Rectal smooth muscle tissue (tissue), 1 donor: ENCODE measurements at regions not wholly inside any gene's neighbourhood (a gene's known extent, or its start where the extent isn't known, plus 50 kb on each side); places are given as distances from the start of the nearest gene placed in this dataset.

Experiments
- H3K27ac ChIP-seq: one replicate; pipeline ENCODE4 v1.7.0; 2013; ENCODE audit warnings: low read depth, low read length, inconsistent platforms
- H3K27me3 ChIP-seq: one replicate; pipeline ENCODE4 v1.7.0; 2013; ENCODE audit warnings: low read length; ENCODE audit not compliant: control insufficient read depth, insufficient read depth
- H3K36me3 ChIP-seq: one replicate; pipeline ENCODE4 v1.7.0; 2013; ENCODE audit warnings: low read length; ENCODE audit not compliant: control insufficient read depth, insufficient read depth
- H3K4me1 ChIP-seq: one replicate; pipeline ENCODE4 v1.7.0; 2013; ENCODE audit warnings: low read length; ENCODE audit not compliant: control insufficient read depth, insufficient read depth
- H3K4me3 ChIP-seq: one replicate; pipeline ENCODE4 v1.7.0; 2013; ENCODE audit warnings: low read length
- H3K9ac ChIP-seq: one replicate; pipeline ENCODE4 v1.7.0; 2013; ENCODE audit warnings: low read length

DNA sequence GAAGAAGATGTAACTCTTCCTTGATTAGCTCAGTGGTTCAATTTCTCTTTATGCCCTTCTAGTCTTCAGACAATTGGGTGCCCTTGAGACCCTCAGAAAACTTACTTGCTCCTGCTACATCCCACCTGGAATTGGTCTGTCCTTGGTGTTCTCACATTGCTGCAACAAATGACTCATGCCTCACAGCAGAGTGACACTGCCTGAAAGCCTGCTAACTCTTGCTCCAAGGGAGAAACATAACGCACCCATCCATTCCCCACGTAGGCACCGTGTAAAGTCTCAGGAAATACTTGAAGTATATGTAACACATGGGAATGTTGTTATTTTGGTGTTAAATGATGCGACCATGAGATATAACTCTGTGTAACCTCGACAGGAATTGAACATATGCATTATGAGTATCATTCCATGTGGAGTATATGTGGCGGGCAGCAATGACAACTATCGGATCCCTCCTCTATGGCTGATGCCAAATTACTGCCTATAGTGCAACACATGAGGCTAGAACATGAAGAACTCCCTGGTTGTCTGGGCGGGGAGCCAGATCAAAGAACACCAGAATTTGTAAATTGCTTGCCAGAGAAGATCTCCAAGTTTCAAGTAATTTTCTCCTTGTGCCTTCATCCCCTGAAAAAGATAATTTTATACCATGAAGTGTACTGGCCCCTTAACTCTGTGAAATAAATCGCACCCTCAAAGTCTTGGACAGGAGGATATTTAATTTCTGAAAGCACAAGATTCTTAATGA lies 231.3 kb upstream of the STK26 start:
- Histone ChIP-seq H3K4me3 (peak overlapping the region; percentile 51), H3K27ac (no peak overlapping the region), H3K9ac (no peak overlapping the region), H3K4me1 (no peaks in the 10 kb centered on the region), H3K27me3 (no peaks in the 10 kb centered on the region), H3K36me3 (no peaks in the 10 kb centered on the region)

- Histone ChIP-seq H3K9ac (no peak overlapping the region), H3K4me3 (peak overlapping the region; percentile 62), H3K27me3 (no peaks in the 10 kb centered on the region), H3K4me1 (no peaks in the 10 kb centered on the region), H3K36me3 (no peaks in the 10 kb centered on the region), H3K27ac (peak overlapping the region; percentile 74)
Measured at GRCh38 chrX:131792356-131792749, 230.7 kb upstream of the STK26 start.

- Histone ChIP-seq H3K27me3 (no peaks in the 10 kb centered on the region), H3K4me1 (no peaks in the 10 kb centered on the region), H3K36me3 (no peaks in the 10 kb centered on the region), H3K4me3 (peak overlapping the region; percentile 62), H3K9ac (peak overlapping the region; percentile 6), H3K27ac (peak overlapping the region; percentile 74)
Measured at GRCh38 chrX:131792789-131793462, 230.2 kb upstream of the STK26 start.

- H3K27me3 ChIP-seq: no peaks in the 10 kb centered on the region
- H3K27ac ChIP-seq: no peak overlapping the region
- no peaks in the 10 kb centered on the region for H3K36me3 ChIP-seq
- no peak overlapping the region for H3K4me3 ChIP-seq
- H3K4me1 ChIP-seq: no peaks in the 10 kb centered on the region
- H3K9ac ChIP-seq: no peak overlapping the region
Measured at GRCh38 chrX:131795442-131796229, 227.5 kb upstream of the STK26 start.

DNA sequence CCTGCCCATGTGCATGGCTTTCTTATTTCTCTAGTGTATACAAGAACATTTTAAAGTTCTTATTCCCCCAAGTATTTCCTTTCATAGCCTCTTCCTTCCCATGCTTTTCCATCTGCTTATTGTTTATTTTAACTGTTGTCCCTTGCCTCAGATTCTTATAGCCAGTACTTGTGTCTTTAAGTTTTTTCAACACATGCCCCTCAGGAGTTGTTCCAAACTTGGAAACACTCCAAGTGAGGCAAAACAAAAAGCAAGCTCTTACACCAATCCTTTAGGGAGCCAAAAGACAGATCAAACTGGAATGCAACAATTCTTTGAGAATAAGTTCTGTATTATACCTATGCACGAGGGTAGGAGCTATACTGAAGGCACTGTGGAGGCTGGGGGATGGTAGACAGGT lies 222.0 kb upstream of the STK26 start:
- no peak overlapping the region for H3K4me3 ChIP-seq

GRCh38 chrX:131801911-131802310 lies 221.2 kb upstream of the STK26 start:
- H3K4me3 ChIP-seq: no peak overlapping the region
- H3K36me3 ChIP-seq: no peaks in the 10 kb centered on the region
- no peak overlapping the region for H3K27ac ChIP-seq
- no peaks in the 10 kb centered on the region for H3K27me3 ChIP-seq
- H3K4me1 ChIP-seq: no peaks in the 10 kb centered on the region
- no peak overlapping the region for H3K9ac ChIP-seq

More for the DNA sequence above, 222.0 kb upstream of the STK26 start:
- no peak overlapping the region for H3K27ac ChIP-seq
- H3K36me3 ChIP-seq: no peaks in the 10 kb centered on the region
- no peaks in the 10 kb centered on the region for H3K27me3 ChIP-seq
- H3K4me1 ChIP-seq: no peaks in the 10 kb centered on the region
- no peak overlapping the region for H3K9ac ChIP-seq

DNA sequence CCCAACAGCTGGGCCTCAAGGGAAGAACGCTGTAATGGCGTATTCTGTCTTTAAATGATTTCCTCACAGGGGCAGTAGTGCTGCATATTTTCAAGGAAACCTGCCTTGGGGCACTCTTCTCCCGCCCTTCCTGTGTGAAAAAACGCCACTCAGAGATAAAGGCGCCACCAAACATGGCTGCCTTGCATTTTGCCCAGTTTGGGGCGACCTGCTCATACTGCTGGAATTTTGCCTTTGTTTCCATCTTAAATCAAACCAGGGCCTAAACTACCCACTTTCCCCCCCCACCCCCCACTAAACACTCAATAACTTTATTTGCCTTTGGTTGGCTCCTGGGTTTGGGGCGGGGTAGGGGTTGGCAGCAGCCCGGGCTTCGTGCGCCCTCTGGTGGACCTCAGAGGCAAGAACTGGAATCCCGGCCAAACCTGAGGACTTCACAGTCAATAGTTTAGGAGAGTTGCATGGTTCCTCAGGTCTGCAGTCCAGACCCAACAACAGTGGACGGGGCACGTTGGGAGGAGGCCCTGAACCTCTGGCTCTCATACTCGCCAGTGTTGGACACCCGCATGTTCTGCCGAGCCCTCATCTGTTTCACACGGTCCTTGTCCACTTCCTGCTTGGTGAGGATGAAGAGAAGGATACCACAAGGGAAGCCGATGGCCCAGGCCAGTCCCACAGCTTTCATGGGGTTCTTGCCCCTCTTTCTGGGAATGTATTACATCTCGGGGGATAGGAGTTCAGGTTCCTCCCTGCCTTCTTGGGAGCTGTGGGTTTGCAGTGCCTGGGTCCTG lies 220.1 kb upstream of the STK26 start:
- Histone ChIP-seq H3K4me3 (peak overlapping the region; percentile 49), H3K4me1 (no peaks in the 10 kb centered on the region), H3K27ac (no peak overlapping the region), H3K36me3 (no peaks in the 10 kb centered on the region), H3K27me3 (no peaks in the 10 kb centered on the region), H3K9ac (no peak overlapping the region)

DNA sequence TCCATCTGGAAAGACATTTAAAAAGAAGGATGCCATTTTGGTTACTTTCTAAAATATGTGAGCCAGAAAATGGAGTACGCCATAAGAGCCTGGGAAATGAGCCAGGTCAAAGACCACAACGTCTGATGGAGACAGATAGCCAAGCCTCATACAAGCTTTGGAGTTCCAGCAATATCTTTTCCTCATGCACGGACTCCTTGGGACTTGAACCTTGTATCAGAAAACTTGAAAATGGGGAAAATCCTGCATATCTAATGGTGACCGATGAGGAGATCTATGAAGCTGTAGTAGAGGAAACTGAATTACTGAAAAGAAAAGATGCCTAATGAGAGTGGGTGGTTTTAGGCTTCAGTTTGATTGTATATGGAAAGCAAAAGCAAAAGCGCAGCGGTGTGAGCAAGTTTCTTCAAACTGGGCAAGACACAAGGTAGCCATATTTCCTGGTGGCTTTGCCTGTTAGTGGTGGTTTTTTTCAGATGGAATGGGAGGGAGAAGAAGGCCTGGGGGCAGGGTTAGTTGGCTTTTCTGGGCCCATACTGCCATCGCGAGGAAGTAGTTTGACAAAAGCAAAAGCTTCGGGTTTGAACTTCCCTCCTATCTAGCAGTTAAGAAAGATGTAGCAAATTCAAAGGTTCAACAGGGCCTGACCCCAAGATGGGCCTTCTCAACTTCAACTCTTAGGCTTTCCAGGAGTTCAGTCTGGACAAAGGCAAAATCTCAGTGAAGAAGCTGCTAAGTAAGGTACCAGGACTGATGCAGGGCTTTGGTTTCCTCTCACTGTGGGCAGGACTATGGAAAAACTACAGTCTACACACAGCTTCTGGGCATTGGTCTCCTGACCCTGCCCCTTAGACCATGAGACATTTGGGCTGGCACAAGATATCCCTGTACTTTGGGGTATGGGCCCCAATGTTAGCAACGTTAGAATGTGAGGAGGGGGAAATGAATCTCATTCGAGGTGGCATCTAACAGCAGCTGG lies 210.0 kb upstream of the STK26 start:
- Histone ChIP-seq H3K36me3 (no peaks in the 10 kb centered on the region), H3K4me3 (peak overlapping the region; percentile 49), H3K27ac (peak overlapping the region; percentile 62), H3K9ac (no peak overlapping the region), H3K27me3 (no peaks in the 10 kb centered on the region), H3K4me1 (no peaks in the 10 kb centered on the region)

DNA sequence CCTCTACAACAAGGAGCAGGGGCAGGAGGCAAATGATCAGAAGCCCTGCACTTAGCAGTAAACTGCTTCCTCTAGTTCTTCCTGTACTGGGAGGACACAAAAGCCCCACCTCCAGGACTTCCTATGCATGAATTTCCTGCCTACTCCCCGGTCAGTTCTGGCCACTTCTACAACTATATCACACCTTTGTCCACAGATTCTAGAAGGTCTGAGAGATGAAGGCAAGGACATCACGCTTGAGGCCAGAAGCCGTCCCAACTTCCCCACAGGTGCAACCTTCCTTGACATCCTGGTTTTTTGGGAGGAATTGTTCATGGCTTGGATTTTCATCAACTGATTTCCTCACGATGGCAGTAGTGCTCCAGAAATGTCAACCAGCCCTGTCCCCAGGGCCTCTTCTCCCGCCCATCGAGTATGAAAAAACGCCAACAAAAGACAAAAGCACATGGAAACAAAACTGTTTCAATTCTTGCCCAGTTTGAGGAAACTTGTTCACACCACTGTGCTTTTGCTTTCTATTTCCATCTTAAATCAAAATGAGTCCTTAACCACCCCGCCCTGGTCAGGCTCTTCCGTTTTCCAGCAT lies 206.5 kb upstream of the STK26 start:
- Histone ChIP-seq H3K27me3 (no peaks in the 10 kb centered on the region), H3K27ac (peak overlapping the region; percentile 23), H3K4me3 (peak overlapping the region; percentile 49), H3K4me1 (no peaks in the 10 kb centered on the region), H3K36me3 (no peaks in the 10 kb centered on the region), H3K9ac (no peak overlapping the region)

- no peak overlapping the region for H3K9ac ChIP-seq
- no peaks in the 10 kb centered on the region for H3K27me3 ChIP-seq
- H3K27ac ChIP-seq: no peak overlapping the region
- no peak overlapping the region for H3K4me3 ChIP-seq
- H3K4me1 ChIP-seq: no peaks in the 10 kb centered on the region
- H3K36me3 ChIP-seq: no peaks in the 10 kb centered on the region
Measured at GRCh38 chrX:131818297-131818936, 204.7 kb upstream of the STK26 start.
